Activated CD8-positive, alpha-beta memory T cell treated with anti-CD3 and anti-CD28 coated beads, Interleukin-2, amount 50 U/mL, for 1 hour (primary cell): ENCODE measurements at regions not wholly inside any gene's neighbourhood (a gene's known extent, or its start where the extent isn't known, plus 50 kb on each side); places are given as distances from the start of the nearest gene placed in this dataset.
A peak's percentile ranks its signal among the peaks of the same experiment; 100 is the strongest.

ENCODE experiments used
- DNase-seq: peaks from one replicate; pipeline ENCODE4 v3.0.0-alpha.2; 2020; ENCODE audit errors: extremely low read depth

- no peak for DNase-seq
Observed at GRCh38 chr22:22418957-22419356, 89.6 kb downstream of the ZNF280B start.

GRCh38 chr22:22420580-22420979 is 88.0 kb downstream of the ZNF280B start:
- no peak for DNase-seq

- no peak for DNase-seq
Observed at GRCh38 chr22:22421392-22421791, 87.2 kb downstream of the ZNF280B start.

GRCh38 chr22:22422629-22423112 is 85.9 kb downstream of the ZNF280B start:
- DNase-seq: peak; percentile 1

GRCh38 chr22:22423681-22424080 is 84.9 kb downstream of the ZNF280B start:
- DNase-seq: no peak

GRCh38 chr22:22424210-22424800 is 84.2 kb downstream of the ZNF280B start:
- DNase-seq: no peak

- DNase-seq: no peak
Observed at GRCh38 chr22:22424956-22425355, 83.6 kb downstream of the ZNF280B start.

- DNase-seq: no peak
Observed at GRCh38 chr22:22425356-22425755, 83.2 kb downstream of the ZNF280B start.

GRCh38 chr22:22425783-22426624 is 82.5 kb downstream of the ZNF280B start:
- no peak for DNase-seq

- DNase-seq: no peak
Observed at GRCh38 chr22:22427542-22428065, 80.9 kb downstream of the ZNF280B start.

GRCh38 chr22:22428222-22429098 is 80.1 kb downstream of the ZNF280B start:
- no peak for DNase-seq

GRCh38 chr22:22429369-22430108 is 79.0 kb downstream of the ZNF280B start:
- DNase-seq: no peak

GRCh38 chr22:22430111-22430820 is 78.3 kb downstream of the ZNF280B start:
- no peak for DNase-seq

GRCh38 chr22:22431271-22432220 is 77.0 kb downstream of the ZNF280B start:
- DNase-seq: peak; percentile 9

- DNase-seq: no peak
Observed at GRCh38 chr22:22432479-22432878, 76.1 kb downstream of the ZNF280B start.

GRCh38 chr22:22432937-22433336 is 75.6 kb downstream of the ZNF280B start:
- no peak for DNase-seq

- no peak for DNase-seq
Observed at GRCh38 chr22:22433770-22434169, 74.8 kb downstream of the ZNF280B start.
